ENCODE measurements at regions not wholly inside any gene's neighbourhood (a gene's known extent, or its start where the extent isn't known, plus 50 kb on each side); places are given as distances from the start of the nearest gene placed in this dataset.

DNA sequence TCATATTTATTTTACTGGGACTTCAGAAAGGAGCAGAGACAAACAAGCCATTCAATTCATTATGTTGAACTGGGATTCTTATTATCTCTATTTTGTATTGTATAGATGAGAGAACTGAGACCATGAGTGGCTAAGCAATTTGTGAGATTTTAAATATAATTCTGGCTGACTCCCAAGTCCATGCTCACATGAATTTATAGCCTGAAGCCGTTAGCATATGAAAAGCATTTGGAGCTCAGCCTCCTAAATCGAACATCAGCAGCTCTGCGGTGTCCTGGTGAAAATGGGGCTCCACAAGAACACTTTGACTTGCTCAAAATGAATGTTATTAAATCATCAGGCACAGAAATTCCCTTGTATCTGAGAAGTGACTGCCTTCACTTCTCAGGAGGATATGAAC is 96.8 kb upstream of the DPT start:
- TF ChIP-seq SRSF1 (optimal IDR thresholded peaks at IDR 0.05; ENCODE audit: low read depth, low read length) (no peak), DPF2 (CRISPR knock-in tag; IDR thresholded peaks at IDR 0.05; ENCODE audit: borderline replicate concordance, low read depth) (no peak), AFF4 (CRISPR knock-in tag; IDR thresholded peaks at IDR 0.05) (no peak), ZNF296 (CRISPR knock-in tag; conservative IDR thresholded peaks at IDR 0.05) (no peak), ZNF451 (CRISPR knock-in tag; IDR thresholded peaks at IDR 0.05) (no peak), TAF1 (CRISPR knock-in tag; IDR thresholded peaks at IDR 0.05) (no peak), RFX5 (IDR thresholded peaks at IDR 0.05; ENCODE audit: low read depth, low read length) (no peak), ESRRA (CRISPR knock-in tag; IDR thresholded peaks at IDR 0.05; ENCODE audit: low read depth) (no peak)
- TF ChIP-seq, protein P1, sequence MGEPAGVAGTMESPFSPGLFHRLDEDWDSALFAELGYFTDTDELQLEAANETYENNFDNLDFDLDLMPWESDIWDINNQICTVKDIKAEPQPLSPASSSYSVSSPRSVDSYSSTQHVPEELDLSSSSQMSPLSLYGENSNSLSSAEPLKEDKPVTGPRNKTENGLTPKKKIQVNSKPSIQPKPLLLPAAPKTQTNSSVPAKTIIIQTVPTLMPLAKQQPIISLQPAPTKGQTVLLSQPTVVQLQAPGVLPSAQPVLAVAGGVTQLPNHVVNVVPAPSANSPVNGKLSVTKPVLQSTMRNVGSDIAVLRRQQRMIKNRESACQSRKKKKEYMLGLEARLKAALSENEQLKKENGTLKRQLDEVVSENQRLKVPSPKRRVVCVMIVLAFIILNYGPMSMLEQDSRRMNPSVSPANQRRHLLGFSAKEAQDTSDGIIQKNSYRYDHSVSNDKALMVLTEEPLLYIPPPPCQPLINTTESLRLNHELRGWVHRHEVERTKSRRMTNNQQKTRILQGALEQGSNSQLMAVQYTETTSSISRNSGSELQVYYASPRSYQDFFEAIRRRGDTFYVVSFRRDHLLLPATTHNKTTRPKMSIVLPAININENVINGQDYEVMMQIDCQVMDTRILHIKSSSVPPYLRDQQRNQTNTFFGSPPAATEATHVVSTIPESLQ (CRISPR knock-in tag; conservative IDR thresholded peaks at IDR 0.05): no peak
- TF ChIP-seq, protein P2, sequence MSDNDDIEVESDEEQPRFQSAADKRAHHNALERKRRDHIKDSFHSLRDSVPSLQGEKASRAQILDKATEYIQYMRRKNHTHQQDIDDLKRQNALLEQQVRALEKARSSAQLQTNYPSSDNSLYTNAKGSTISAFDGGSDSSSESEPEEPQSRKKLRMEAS (IDR thresholded peaks at IDR 0.05): no peak
